D721Med (cell line): ENCODE measurements at regions not wholly inside any gene's neighbourhood (a gene's known extent, or its start where the extent isn't known, plus 50 kb on each side); places are given as distances from the start of the nearest gene placed in this dataset.

Source experiments
- DNase-seq: peaks from one replicate; pipeline ENCODE4 v3.0.0; 2011; ENCODE audit warnings: low spot score; ENCODE audit not compliant: insufficient read length
- FAIRE-seq: peaks from 2 replicates; lab custom pipeline; 2011; peaks lifted over from hg19 to GRCh38; lab: Jason Lieb, UNC
- CTCF ChIP-seq: IDR thresholded peaks from 2 replicates; pipeline ENCODE4 v1.5.1; 2012; ENCODE audit warnings: mild to moderate bottlenecking, control low read depth; ENCODE audit not compliant: insufficient read depth; ENCODE audit errors: missing control alignments

GRCh38 chr6:156390621-156391020, 386.6 kb upstream of the ARID1B start:
- no peak for FAIRE-seq
- DNase-seq, result no peak
- no peak for TF ChIP-seq CTCF

GRCh38 chr6:156389296-156389695, 387.9 kb upstream of the ARID1B start:
- DNase-seq, result no peak
- FAIRE-seq, result no peak
- no peak for TF ChIP-seq CTCF

GRCh38 chr6:156387472-156387871, 389.7 kb upstream of the ARID1B start:
- FAIRE-seq (no peak), DNase-seq (no peak)
- no peak for TF ChIP-seq CTCF

- FAIRE-seq, result no peak
- DNase-seq, result no peak
- TF ChIP-seq CTCF, result no peak
Measured at GRCh38 chr6:156383059-156383458, 394.1 kb upstream of the ARID1B start.

GRCh38 chr6:156379392-156380289, 397.5 kb upstream of the ARID1B start:
- no peak for TF ChIP-seq CTCF
- no peak for FAIRE-seq
- no peak for DNase-seq

GRCh38 chr6:156378853-156379252, 398.3 kb upstream of the ARID1B start:
- DNase-seq, result no peak
- no peak for TF ChIP-seq CTCF
- no peak for FAIRE-seq

GRCh38 chr6:156376091-156376490, 401.1 kb upstream of the ARID1B start:
- TF ChIP-seq CTCF, result no peak
- FAIRE-seq, result no peak
- no peak for DNase-seq
